ENCODE measurements at regions not wholly inside any gene's neighbourhood (a gene's known extent, or its start where the extent isn't known, plus 50 kb on each side); places are given as distances from the start of the nearest gene placed in this dataset.

DNA sequence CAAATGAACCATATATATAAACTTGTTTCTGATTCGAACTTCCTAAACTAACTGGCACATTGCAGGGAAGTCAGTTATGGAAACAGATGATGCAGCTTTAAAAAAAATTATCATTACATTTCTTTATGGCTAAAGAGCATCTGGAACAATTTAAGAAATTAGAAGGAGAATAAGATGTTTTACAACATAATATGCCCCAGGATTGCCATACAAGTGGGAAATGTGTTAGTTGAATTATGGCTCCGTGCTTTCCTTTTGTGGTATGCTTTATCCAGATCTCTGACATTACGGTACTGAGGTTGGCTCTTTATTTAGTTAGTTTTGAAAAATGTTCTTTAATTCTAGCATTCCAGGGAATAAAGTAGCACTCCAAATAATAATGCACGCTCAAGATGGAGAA, 343.0 kb upstream of the ZFP64 start:
- TF ChIP-seq CTCF (IDR thresholded peaks at IDR 0.05), result no peak
- Mint-ChIP-seq H3K4me1 (ENCODE audit: low read depth) (no peaks in the 10 kb centered on the region), H3K27ac (ENCODE audit: unreplicated experiment) (no peak overlapping the region), H3K4me3 (ENCODE audit: unreplicated experiment) (no peak overlapping the region), H3K27me3 (ENCODE audit: low read depth) (no peaks in the 10 kb centered on the region), H3K36me3 (ENCODE audit: low read depth) (no peaks in the 10 kb centered on the region), H3K9me3 (ENCODE audit: low read depth) (peaks cover 7% of the 10 kb centered on the region)
- no peak for DNase-seq (ENCODE audit: low spot score)

- H3K27ac Mint-ChIP-seq (ENCODE audit: unreplicated experiment), result no peak overlapping the region
- H3K9me3 Mint-ChIP-seq (ENCODE audit: low read depth), result peaks cover 7% of the 10 kb centered on the region
- no peak for DNase-seq (ENCODE audit: low spot score)
- TF ChIP-seq CTCF (IDR thresholded peaks at IDR 0.05), result no peak
- no peaks in the 10 kb centered on the region for H3K36me3 Mint-ChIP-seq (ENCODE audit: low read depth)
- no peak overlapping the region for H3K4me3 Mint-ChIP-seq (ENCODE audit: unreplicated experiment)
- H3K27me3 Mint-ChIP-seq (ENCODE audit: low read depth), result no peaks in the 10 kb centered on the region
- no peaks in the 10 kb centered on the region for H3K4me1 Mint-ChIP-seq (ENCODE audit: low read depth)
Measured at GRCh38 chr20:52533401-52533800, 341.8 kb upstream of the ZFP64 start.

- TF ChIP-seq CTCF (IDR thresholded peaks at IDR 0.05), result no peak
- no peaks in the 10 kb centered on the region for H3K4me1 Mint-ChIP-seq (ENCODE audit: low read depth)
- H3K27me3 Mint-ChIP-seq (ENCODE audit: low read depth), result no peaks in the 10 kb centered on the region
- no peaks in the 10 kb centered on the region for H3K36me3 Mint-ChIP-seq (ENCODE audit: low read depth)
- no peak overlapping the region for H3K27ac Mint-ChIP-seq (ENCODE audit: unreplicated experiment)
- H3K9me3 Mint-ChIP-seq (ENCODE audit: low read depth), result peaks cover 7% of the 10 kb centered on the region
- no peak overlapping the region for H3K4me3 Mint-ChIP-seq (ENCODE audit: unreplicated experiment)
- DNase-seq (ENCODE audit: low spot score), result no peak
Measured at GRCh38 chr20:52532674-52533073, 341.1 kb upstream of the ZFP64 start.

DNA sequence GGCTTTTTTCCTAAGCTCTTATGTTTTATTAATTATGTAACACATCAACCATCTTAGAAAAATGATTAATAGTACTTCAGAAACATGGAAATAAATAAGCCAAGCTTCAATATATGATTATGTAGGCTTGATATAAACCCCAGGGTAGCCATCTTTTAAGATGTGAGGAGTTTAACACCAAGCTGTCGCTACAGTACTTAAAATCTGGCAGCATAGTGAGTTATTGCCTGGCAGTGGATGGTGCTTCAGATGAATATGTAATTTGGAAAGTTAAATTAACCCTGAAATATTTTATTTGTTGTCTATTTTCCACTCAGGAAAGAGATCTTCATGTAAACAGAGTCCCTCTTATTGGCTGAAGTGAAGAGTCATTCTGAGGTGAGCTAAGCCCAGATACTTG, 339.0 kb upstream of the ZFP64 start:
- Mint-ChIP-seq H3K4me3 (ENCODE audit: unreplicated experiment) (no peak overlapping the region), H3K9me3 (ENCODE audit: low read depth) (peaks cover 7% of the 10 kb centered on the region), H3K27me3 (ENCODE audit: low read depth) (peaks cover 5% of the 10 kb centered on the region), H3K36me3 (ENCODE audit: low read depth) (no peaks in the 10 kb centered on the region), H3K4me1 (ENCODE audit: low read depth) (no peaks in the 10 kb centered on the region), H3K27ac (ENCODE audit: unreplicated experiment) (no peak overlapping the region)
- no peak for TF ChIP-seq CTCF (IDR thresholded peaks at IDR 0.05)
- DNase-seq (ENCODE audit: low spot score), result no peak

- Mint-ChIP-seq H3K4me3 (ENCODE audit: unreplicated experiment) (no peak overlapping the region), H3K27ac (ENCODE audit: unreplicated experiment) (no peak overlapping the region), H3K4me1 (ENCODE audit: low read depth) (no peaks in the 10 kb centered on the region), H3K9me3 (ENCODE audit: low read depth) (peaks cover 7% of the 10 kb centered on the region), H3K27me3 (ENCODE audit: low read depth) (peaks cover 6% of the 10 kb centered on the region), H3K36me3 (ENCODE audit: low read depth) (no peaks in the 10 kb centered on the region)
- DNase-seq (ENCODE audit: low spot score), result no peak
- no peak for TF ChIP-seq CTCF (IDR thresholded peaks at IDR 0.05)
Measured at GRCh38 chr20:52529826-52530225, 338.2 kb upstream of the ZFP64 start.
